ENCODE measurements at regions not wholly inside any gene's neighbourhood (a gene's known extent, or its start where the extent isn't known, plus 50 kb on each side); places are given as distances from the start of the nearest gene placed in this dataset.

DNA sequence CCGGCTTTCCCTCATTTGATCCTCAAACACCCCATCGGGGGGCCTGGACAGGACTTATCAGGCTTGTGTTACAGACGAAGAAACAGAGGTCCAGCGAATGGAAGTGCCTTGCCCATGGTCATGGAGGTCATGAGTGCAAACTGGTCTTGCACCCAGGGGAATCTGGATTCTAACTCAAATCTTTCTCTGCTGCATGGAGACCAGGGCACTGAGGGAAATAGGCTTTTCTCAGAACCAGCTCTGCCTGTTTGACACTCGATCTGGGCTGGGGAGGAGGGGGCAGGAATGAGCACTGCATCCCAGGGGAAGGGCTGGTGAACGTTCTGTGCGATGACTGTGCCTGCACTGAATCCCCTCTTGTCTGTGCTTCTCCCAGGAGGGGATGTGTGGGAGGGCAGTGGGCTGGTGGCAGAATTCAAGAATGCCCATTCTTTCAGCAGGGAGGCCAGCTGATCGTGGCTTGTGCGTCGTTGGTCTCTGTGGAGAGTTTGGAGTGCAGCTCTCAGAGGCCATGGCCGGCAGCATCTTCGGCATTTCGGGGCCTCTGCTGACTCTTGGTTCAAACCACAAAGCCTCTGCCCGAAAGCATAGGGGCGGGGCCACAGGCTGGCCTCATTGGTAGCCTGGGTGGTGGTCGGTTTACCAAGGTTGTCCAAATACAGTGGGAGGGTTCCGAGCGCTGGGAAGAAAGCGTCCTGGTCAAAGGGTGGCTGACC is 171.6 kb downstream of the DDX1 start:
- TF ChIP-seq, protein P1, sequence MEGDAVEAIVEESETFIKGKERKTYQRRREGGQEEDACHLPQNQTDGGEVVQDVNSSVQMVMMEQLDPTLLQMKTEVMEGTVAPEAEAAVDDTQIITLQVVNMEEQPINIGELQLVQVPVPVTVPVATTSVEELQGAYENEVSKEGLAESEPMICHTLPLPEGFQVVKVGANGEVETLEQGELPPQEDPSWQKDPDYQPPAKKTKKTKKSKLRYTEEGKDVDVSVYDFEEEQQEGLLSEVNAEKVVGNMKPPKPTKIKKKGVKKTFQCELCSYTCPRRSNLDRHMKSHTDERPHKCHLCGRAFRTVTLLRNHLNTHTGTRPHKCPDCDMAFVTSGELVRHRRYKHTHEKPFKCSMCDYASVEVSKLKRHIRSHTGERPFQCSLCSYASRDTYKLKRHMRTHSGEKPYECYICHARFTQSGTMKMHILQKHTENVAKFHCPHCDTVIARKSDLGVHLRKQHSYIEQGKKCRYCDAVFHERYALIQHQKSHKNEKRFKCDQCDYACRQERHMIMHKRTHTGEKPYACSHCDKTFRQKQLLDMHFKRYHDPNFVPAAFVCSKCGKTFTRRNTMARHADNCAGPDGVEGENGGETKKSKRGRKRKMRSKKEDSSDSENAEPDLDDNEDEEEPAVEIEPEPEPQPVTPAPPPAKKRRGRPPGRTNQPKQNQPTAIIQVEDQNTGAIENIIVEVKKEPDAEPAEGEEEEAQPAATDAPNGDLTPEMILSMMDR (IDR thresholded peaks at IDR 0.05 in 8 of 11, conservative IDR thresholded peaks at IDR 0.05 in 3 of 11) = no peak
- TF ChIP-seq POLR2A (IDR thresholded peaks at IDR 0.05) = no peak
- no peak for TF ChIP-seq POLR2AphosphoS5 (IDR thresholded peaks at IDR 0.05)

Measured in spleen (tissue), 7 donors.